ENCODE measurements at regions not wholly inside any gene's neighbourhood (a gene's known extent, or its start where the extent isn't known, plus 50 kb on each side); places are given as distances from the start of the nearest gene placed in this dataset.

- no peak for TF ChIP-seq CTCF (conservative IDR thresholded peaks at IDR 0.05 in 1 of 2, IDR thresholded peaks at IDR 0.05 in 1 of 2; ENCODE audit: extremely low read depth in 1 of 2, insufficient read depth in 1 of 2, low read depth in 1 of 2, low read length in 2 of 2)
- TF ChIP-seq EZH2 (IDR thresholded peaks at IDR 0.05; ENCODE audit: borderline replicate concordance, low read length): no peak
Observed at GRCh38 chr18:66729442-66730239, 125.8 kb upstream of the CDH19 start.

Data from mammary epithelial cell (primary cell).